ENCODE measurements at regions not wholly inside any gene's neighbourhood (a gene's known extent, or its start where the extent isn't known, plus 50 kb on each side); places are given as distances from the start of the nearest gene placed in this dataset.

DNA sequence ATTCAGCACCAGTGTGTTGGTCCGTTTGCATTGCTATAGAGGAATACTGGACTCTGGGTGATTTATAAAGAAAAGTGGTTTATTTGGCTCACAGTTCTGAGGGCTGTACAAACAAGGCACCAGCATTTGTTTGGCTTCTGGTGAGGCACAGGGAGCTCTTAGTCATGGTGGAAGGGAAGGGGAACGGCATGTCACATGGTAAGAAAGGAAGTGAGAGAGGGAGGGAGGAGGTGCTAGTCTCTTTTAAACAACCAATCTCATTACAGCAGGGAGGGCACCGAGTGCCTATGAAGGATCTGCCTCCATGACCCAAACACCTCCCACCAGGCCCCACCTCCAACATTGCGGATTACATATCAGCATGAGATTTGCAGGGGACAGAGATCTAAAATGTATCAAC, 143.9 kb upstream of the DLX2 start:
- no peak for ATAC-seq
- TF ChIP-seq ISL1 (CRISPR knock-in tag; IDR thresholded peaks at IDR 0.05) (no peak), BACH2 (CRISPR knock-in tag; IDR thresholded peaks at IDR 0.05; ENCODE audit: borderline replicate concordance) (no peak), ZFP3 (CRISPR knock-in tag; IDR thresholded peaks at IDR 0.05) (no peak), RARB (CRISPR knock-in tag; IDR thresholded peaks at IDR 0.05) (no peak), ZNF70 (CRISPR knock-in tag; IDR thresholded peaks at IDR 0.05) (no peak), GLIS3 (CRISPR knock-in tag; IDR thresholded peaks at IDR 0.05) (no peak), TOX (CRISPR knock-in tag; IDR thresholded peaks at IDR 0.05; ENCODE audit: borderline replicate concordance) (no peak), ESRRG (CRISPR knock-in tag; IDR thresholded peaks at IDR 0.05) (no peak), ZNF565 (CRISPR knock-in tag; conservative IDR thresholded peaks at IDR 0.05; ENCODE audit: low read depth) (no peak), PPARA (CRISPR knock-in tag; IDR thresholded peaks at IDR 0.05; ENCODE audit: borderline replicate concordance) (no peak), OSR1 (CRISPR knock-in tag; IDR thresholded peaks at IDR 0.05) (no peak), CREB5 (CRISPR knock-in tag; IDR thresholded peaks at IDR 0.05; ENCODE audit: low read depth) (no peak), TSHZ2 (CRISPR knock-in tag; IDR thresholded peaks at IDR 0.05) (no peak), CSRNP3 (CRISPR knock-in tag; IDR thresholded peaks at IDR 0.05) (no peak), ZC3H10 (CRISPR knock-in tag; IDR thresholded peaks at IDR 0.05) (no peak), ZNF8 (CRISPR knock-in tag; IDR thresholded peaks at IDR 0.05) (no peak)
- TF ChIP-seq, protein P1, sequence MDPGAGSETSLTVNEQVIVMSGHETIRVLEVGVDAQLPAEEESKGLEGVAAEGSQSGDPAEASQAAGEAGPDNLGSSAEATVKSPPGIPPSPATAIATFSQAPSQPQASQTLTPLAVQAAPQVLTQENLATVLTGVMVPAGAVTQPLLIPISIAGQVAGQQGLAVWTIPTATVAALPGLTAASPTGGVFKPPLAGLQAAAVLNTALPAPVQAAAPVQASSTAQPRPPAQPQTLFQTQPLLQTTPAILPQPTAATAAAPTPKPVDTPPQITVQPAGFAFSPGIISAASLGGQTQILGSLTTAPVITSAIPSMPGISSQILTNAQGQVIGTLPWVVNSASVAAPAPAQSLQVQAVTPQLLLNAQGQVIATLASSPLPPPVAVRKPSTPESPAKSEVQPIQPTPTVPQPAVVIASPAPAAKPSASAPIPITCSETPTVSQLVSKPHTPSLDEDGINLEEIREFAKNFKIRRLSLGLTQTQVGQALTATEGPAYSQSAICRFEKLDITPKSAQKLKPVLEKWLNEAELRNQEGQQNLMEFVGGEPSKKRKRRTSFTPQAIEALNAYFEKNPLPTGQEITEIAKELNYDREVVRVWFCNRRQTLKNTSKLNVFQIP (CRISPR knock-in tag; IDR thresholded peaks at IDR 0.05; ENCODE audit: borderline replicate concordance, low read depth) = no peak

GRCh38 chr2:172247203-172247602, 144.5 kb upstream of the DLX2 start:
- TF ChIP-seq ZFP30 (CRISPR knock-in tag; IDR thresholded peaks at IDR 0.05) = no peak
- no peak for TF ChIP-seq ZNF70 (CRISPR knock-in tag; IDR thresholded peaks at IDR 0.05)
- no peak for TF ChIP-seq ARNTL (CRISPR knock-in tag; IDR thresholded peaks at IDR 0.05; ENCODE audit: borderline replicate concordance, low read depth)
- no peak for TF ChIP-seq ZFP3 (CRISPR knock-in tag; IDR thresholded peaks at IDR 0.05)
- no peak for TF ChIP-seq BACH2 (CRISPR knock-in tag; IDR thresholded peaks at IDR 0.05; ENCODE audit: borderline replicate concordance)
- no peak for TF ChIP-seq TCF4 (CRISPR knock-in tag; IDR thresholded peaks at IDR 0.05; ENCODE audit: borderline replicate concordance)
- no peak for TF ChIP-seq TSHZ2 (CRISPR knock-in tag; IDR thresholded peaks at IDR 0.05)
- TF ChIP-seq ZNF8 (CRISPR knock-in tag; IDR thresholded peaks at IDR 0.05) = no peak
- no peak for TF ChIP-seq OSR1 (CRISPR knock-in tag; IDR thresholded peaks at IDR 0.05)
- TF ChIP-seq SNAI2 (CRISPR knock-in tag; IDR thresholded peaks at IDR 0.05) = no peak
- TF ChIP-seq CSDC2 (CRISPR knock-in tag; IDR thresholded peaks at IDR 0.05) = no peak
- no peak for TF ChIP-seq CREB5 (CRISPR knock-in tag; IDR thresholded peaks at IDR 0.05; ENCODE audit: low read depth)
- no peak for TF ChIP-seq RARB (CRISPR knock-in tag; IDR thresholded peaks at IDR 0.05)

More at GRCh38 chr2:172247203-172247602, 144.5 kb upstream of the DLX2 start:
- ATAC-seq = no peak

All from SK-N-SH treated with all-trans-retinoic acid at 6 μM for 48 hours (cell line).